GM18867 (cell line): ENCODE measurements at regions not wholly inside any gene's neighbourhood (a gene's known extent, or its start where the extent isn't known, plus 50 kb on each side); places are given as distances from the start of the nearest gene placed in this dataset.

Experiments
- ATAC-seq: cut with Tn5 transposase; IDR thresholded peaks from one replicate; pipeline ENCODE4 v1.9.1; 2021; ENCODE audit warnings: mild to moderate bottlenecking, moderate library complexity; ENCODE audit not compliant: unreplicated experiment

GRCh38 chr3:24963762-24964625 lies 464.1 kb upstream of the RARB start:
- ATAC-seq: peak; percentile 55

- no peak for ATAC-seq
These were observed 462.2 kb upstream of the RARB start for GRCh38 chr3:24965706-24966385.

DNA sequence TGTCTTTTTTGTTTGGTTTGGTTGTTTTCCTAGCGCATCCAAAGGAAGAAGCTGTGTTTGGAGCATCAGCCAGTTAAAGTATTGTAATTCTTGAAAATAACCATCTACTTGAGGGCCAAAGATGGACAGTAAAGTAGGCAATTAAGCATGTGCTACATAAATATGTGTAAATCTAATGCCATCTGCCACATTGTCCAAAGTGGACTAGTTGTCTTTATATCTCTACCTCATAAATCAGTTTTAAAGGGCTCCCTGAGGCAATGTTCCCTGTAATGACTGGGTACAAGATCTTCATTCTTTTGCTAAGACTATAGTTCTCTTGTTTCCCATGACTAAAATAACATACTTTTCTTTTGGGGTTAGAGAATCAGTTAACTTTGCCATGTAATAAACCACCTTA lies 460.0 kb upstream of the RARB start:
- no peak for ATAC-seq

GRCh38 chr3:24972491-24972890 lies 455.6 kb upstream of the RARB start:
- no peak for ATAC-seq

DNA sequence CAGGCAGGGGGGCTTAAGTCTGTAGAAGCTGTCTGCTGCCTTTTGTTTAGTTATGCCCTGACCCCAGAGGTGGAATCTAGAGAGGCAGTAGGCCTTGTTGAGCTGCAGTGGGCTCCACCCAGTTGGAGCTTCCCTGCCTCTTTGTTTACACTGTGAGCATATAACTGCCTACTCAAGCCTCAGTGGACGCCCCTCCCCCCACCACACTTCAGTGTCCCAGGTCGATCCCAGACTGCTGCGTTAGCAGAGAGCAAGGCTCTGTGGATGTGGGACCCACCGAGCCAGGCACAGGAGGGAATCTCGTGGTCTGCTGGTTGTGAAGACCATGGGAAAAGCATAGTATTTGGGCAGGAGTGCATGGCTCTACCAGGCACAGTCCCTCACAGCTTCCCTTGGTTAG lies 446.8 kb upstream of the RARB start:
- no peak for ATAC-seq

DNA sequence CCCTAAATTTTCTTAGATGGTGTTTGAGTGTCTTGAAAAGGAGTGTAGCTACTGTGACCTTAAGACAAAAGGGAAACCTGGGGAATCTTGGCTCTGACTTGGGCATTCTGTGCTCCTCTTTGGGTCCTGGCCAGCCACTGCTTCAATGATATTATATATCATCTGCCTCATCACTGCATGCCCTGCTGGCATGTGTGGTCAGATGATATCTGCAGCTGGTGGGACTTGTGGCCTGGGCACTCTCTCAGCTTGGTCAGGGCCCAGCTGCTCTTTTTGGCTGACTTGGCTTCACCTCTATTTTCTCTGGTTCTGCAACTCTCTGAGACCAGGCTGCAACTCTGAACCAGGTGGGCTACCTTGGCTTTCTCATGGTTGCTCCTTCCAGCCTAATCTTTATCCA lies 446.1 kb upstream of the RARB start:
- ATAC-seq: no peak

DNA sequence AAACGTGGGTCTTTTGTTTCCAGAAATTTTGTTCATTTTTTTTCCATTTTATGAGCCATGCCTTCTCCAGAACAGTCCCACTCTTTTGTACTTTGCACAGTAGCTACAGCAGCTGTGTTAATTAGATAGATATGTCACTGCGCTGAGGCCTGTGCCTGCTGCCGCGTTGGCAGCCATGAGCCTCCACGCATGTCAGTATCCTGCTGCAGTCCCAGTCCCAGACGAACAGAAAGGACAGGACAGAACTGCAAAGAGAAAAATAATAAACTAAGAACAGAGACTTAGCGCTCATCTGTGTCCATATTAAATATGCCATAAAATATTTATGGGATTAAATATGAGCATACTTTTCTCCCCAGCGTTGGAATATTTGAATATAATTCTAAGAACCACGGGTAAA lies 442.4 kb upstream of the RARB start:
- no peak for ATAC-seq

DNA sequence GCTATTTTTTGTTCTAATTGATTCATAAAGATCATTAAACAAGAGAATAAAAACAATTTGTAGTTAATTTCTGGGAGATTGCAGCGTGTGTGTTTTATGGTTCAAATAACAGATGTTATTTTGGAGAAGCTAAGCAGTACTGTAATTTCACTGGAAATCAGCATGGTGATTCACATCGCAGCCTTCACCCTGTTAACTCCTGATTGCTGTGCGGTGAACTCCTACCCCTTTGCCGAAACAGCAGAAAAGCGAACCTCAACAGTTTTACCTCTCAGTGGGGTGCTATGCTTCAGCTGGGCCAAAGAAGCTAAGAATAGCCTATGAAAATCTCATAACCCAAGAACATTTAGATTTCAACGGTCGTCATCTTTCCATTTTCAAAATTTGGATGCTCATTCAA lies 441.5 kb upstream of the RARB start:
- no peak for ATAC-seq

DNA sequence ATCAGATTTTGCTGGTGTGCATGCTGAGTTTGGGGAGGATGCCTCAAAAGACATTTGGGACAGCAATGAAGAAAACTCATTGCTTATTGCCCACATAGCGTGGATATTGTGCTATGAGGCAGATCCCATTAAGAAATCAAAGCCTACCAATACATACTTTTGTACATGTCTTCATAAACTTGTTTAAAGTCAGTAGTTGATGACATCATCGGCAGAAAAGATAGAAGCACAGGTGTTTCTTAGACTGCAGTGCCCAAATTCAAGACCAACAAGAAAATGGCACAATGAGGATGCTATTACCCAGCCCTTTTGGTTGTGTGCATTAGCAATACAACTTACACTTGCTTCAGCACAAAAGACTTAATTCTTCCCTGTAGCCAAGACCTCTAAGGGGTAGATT lies 428.7 kb upstream of the RARB start:
- ATAC-seq: no peak

DNA sequence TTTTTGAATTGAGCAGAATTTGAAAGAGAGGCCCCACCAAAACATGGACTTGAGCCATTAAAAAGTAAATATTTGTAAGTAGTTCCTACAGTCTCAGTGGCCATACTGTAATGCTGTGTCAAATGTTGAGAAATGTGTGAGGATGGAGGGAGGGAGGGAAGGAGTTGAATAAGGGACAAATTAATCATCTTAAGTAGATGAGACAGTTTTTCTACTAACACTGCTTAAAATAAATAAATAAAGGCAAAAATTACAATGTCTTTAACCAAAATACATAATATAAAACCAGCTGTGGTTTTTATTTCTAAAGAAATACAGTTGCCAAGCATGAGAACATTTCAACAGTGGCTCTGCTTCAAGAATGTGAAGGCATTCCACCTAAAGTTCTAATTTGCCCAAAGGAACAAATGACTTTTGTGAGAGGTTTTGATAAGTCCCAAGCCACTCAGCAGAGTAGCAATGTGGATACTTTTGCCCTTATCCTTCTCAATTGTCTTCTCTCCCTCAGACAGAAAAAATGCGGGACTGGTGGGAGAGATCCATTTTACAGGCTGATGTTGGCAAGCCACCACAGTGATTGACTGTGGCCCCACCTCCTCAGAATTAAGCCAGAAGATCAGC lies 427.0 kb upstream of the RARB start:
- ATAC-seq: no peak

- ATAC-seq: no peak
These were observed 426.0 kb upstream of the RARB start for GRCh38 chr3:25002052-25002451.

DNA sequence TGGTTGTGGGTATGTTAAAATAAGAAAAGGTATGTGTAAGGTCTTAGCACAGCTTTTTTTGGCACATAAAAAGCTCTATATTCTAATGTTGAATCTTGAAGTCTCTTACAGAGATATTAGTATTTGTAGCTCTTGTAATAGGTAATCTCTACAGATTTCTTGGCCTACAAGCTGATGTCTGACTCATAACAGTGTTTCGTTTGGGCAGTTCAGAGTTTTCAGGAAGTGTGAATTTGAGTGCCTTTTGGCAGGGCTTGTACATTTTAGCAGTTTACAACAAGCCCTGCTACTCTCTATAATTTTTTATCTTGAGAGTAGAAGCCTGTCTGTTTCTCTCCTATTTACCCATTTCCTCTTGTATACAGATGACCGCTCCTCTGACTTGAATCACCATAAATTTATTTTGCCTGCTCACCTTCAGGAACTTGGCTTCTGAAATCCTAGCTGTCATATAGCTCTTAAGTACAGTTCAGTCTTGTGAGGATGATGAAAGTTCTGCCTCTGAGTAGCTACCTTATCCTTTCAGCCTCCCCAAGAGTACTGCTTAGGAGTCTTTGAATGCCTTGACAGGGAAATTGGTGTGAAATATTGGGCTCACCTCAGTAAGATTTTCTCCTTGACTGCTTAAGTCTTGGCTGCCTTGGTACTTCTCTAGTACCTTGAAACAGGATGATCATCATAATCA lies 419.9 kb upstream of the RARB start:
- peak; percentile 100 for ATAC-seq

DNA sequence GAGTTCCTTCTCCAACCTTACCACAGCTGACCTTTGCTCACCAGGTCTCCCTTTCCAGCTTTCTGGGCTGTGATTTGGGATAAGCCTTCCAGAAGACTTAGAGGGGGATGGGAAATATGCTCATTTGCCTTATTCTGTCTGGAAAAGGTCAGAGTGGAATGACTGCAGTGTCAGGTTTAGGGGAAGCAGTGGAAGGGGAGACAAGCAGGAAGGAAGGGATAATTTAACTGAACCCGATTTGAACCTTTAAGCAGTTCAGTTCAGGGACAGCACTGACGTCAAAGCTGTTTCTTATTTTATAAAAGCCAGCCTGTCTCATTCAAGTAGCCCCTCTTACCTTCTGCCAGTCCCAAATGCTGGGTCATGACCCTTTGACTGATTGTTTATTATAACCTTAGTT lies 418.4 kb upstream of the RARB start:
- no peak for ATAC-seq

- ATAC-seq: no peak
These were observed 412.5 kb upstream of the RARB start for GRCh38 chr3:25015599-25015998.

DNA sequence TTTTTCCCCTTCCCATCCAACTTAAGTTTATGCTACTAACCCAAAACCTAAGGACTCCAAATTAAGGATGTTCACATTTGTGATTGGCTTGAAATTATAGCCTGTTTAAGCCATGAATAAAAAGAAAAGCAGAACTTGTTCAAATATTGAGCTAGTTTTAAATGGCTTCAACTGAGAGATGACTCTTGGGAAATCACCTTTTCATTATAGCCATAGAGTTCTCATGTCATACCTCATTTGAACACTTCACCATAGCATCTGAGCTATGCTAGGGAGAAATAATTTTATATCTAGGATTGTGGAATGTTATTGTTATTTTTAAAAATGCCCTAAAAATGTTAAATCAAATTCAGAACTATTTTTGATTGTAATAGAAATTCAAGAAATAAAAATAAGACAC lies 409.2 kb upstream of the RARB start:
- ATAC-seq: no peak

- no peak for ATAC-seq
These were observed 408.6 kb upstream of the RARB start for GRCh38 chr3:25019506-25019905.

DNA sequence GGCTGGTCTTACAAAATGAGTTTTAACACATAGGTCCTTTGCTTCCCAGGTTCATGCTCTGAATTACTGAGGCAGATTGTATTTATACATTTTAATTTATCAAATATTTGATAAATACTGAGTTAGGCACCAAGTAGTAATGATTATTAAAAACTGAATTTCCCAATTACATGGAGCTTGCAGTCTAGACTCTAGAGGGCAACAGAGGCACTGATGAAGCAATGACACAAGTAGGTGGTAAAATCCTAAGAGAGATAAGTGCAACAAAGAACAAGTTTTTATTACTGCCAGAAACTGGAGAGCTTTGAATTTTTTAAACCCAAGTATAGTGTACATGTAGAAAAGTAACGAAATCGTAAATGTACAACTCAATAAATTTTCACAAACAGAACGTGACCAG lies 406.2 kb upstream of the RARB start:
- ATAC-seq: no peak

DNA sequence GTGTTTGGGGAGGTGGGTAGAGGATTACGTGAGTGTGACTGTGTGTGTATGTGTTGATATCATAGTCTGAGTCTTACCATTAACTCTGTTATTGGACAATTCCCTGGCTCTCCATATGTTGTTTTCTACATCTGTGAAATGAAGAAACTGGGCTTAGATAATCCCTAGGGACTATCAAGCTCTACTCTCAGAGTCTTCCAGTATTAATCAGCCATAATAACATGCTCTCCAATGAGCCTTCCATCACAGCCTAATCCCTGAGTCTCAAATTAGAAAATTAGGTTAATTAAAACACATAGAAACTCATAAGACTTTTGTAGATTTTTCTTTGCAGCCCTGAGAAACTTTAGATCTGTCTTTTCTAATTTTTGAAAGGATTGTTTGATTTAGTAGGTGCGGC lies 404.2 kb upstream of the RARB start:
- ATAC-seq: no peak

DNA sequence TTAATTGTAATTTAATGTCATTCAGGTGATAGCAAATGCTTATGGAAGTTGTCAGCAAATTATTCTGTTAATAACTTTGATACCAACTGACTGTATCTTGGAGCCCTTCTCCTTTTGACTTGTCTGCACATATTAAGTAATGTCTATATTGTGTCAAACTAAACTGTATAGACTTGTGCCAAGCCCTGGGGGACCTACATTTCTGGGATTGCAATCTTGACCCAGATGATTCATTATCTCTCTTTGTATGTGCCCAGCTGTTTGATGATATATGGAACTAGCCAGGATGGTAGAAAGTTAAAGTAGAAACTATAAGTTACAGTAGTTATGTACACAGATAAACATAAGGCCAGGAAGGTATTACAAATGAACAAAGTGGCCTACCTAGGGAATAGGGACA lies 402.8 kb upstream of the RARB start:
- no peak for ATAC-seq

DNA sequence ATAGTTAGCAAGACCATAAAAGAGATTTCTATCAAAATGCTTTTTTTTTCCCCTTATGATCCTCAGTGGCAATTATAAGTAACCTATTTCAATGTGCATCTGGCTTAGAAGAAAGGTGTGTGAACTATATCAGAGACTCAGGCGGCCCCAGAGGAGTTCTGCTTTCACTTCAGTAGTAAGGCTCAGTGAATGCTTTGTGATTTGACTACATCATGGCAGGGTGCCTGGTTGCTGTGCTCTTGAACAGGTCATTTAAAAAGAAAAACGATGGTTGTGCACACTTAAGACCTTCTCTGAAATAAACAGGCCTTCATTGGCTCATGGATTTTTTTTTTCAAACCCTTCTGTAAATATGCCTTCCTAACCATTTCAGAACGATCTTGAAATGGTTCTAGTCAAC lies 400.4 kb upstream of the RARB start:
- ATAC-seq: peak; percentile 59

DNA sequence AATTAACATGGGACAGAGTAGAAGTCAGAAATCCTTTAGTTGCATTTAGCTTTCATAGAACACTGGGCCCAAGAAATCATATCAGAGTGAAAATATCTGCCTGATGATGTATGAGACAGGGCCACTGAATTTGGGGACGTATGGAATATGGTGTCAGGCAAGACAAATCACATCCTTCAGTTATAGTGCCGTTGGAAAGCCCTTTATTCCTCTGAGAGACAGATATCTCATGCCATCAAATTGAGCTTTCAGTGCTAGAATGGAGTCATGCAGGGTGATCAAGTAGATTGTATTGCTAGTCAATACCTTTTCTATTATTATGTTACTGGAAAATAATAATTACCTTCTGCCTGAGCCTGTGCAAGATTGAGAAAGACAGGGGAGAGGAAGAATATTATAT lies 398.2 kb upstream of the RARB start:
- ATAC-seq: no peak

DNA sequence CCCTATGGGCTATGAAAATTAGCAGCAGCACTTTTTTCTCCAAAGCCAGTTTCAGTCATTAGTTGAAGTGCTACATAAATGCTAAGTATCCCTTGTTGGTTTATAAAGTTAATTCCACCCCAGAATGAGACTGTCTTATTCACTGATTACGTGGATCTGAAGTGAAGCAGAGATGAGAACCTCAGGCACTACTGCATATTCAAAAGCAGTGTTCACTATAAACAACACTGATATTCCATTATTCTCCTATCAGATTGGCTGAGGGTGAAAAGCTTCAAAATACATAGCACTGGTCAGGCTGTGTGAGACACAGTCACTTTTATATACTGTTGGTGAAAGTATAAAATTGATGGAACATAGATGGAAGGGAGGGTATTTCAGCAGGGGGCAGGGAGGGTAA lies 395.7 kb upstream of the RARB start:
- no peak for ATAC-seq
